Middle frontal gyrus (tissue), 1 donor: ENCODE measurements at regions not wholly inside any gene's neighbourhood (a gene's known extent, or its start where the extent isn't known, plus 50 kb on each side); places are given as distances from the start of the nearest gene placed in this dataset.

Experiments used
- DNase-seq: peaks from one replicate; pipeline ENCODE4 v3.0.0-alpha.2; 2015; ENCODE audit warnings: low spot score; ENCODE audit errors: extremely low spot score

DNA sequence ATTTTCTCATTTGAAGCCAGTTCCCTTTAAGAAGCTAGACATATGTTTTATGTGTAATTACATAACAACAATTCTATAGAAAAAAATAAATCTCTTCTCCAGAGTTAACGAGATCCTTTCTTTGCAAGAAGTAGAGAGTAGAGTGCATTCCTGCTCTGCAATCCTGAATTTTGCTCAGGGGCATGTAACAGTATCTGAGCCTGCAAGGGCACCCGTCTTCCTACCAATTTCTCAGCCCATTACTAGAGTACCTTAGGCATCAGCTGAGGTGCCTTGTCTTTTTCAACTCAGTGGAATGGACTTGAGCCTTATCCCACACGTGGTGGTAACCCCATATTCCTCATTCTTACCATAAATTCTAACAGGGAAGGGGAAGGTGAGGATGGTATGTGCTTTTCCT is 205.9 kb downstream of the IKZF2 start:
- DNase-seq: no peak

DNA sequence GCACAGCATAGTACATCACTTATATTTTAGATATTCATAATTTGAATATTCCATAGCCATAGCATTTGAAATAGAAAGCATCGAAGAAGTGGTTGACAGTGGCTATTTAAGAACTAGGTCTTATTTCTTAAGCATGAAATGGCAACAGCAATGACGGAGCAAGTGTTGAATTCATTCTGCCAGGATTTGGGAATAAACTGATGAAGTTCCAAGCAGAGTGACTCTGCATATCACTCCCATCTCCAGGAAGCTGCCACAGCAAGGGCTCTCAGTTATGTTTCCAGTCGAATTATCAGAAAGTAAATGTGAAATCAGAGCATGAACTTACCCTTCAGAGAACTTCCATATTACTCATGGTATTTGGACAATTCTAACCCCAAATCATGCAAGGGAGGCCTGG is 208.1 kb downstream of the IKZF2 start:
- DNase-seq: no peak

GRCh38 chr2:212941361-212941760 is 210.1 kb downstream of the IKZF2 start:
- DNase-seq: no peak

DNA sequence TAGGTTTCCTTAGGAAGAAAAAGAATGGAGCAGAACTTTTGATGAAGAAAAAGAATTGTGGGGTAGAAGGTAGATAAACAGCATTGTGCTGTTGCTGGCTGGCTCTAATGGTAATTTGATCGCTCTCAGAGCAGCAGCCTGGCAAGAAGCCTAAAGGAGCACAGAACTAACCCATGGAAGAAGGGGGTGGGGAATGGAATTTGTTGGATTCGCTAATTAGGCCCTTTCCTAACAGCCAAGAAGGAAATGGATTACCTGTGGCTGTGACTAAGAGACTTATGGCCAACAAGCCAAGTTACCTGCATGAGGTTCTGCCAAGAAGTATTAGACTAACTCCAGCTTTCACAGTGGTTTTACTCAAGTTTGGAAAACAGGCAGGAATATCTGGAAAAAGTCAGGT is 210.6 kb downstream of the IKZF2 start:
- no peak for DNase-seq

GRCh38 chr2:212939777-212940531 is 211.5 kb downstream of the IKZF2 start:
- no peak for DNase-seq

DNA sequence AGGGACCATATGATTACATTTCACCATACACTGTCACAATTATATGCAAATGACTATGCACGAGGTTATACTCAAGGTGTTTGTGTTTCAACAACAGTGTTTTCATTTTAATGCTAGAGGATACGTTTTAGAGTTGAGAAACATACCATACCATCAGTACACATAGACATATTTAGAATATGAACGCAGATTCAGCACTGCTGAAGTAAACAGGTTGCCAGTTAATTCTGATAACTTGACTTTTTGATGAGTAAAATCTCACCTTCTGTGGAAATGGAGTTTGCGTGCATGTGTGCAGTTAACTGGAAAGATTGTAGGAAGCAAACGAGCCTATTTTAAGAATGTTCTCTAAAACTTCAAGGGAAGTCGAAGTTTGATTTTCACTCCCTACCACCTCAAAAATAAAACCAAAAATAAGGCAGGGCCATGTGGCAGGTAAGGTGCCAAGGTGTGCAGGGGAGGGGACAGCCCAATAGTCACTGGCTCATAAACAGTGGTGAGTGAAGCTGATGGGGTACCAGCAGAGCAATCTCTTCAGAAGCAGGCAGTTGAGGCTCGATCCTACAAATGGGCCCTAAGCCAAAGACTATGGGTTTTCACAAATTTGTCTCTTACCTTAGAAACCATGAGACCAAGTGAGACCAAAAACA is 213.1 kb downstream of the IKZF2 start:
- no peak for DNase-seq

GRCh38 chr2:212936572-212936971 is 214.8 kb downstream of the IKZF2 start:
- DNase-seq: no peak

DNA sequence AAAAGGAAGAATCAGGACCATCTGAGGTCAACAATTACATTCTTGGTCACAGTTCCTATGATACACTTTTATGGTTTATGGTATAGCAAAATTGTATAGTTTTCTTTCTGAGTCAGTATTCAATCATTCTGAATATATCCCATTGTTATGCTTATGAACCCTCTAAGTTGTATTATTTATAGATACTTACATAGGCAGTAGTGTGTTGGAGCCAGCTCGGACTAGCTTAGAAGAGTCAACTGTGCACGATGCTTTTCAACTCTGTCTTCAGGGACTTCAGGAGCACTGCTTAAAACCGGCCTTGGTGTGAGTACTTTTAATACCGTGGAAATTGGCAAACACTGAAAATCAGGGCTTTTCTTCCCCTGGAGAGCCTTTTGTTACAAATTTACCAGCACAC is 215.7 kb downstream of the IKZF2 start:
- DNase-seq: no peak

DNA sequence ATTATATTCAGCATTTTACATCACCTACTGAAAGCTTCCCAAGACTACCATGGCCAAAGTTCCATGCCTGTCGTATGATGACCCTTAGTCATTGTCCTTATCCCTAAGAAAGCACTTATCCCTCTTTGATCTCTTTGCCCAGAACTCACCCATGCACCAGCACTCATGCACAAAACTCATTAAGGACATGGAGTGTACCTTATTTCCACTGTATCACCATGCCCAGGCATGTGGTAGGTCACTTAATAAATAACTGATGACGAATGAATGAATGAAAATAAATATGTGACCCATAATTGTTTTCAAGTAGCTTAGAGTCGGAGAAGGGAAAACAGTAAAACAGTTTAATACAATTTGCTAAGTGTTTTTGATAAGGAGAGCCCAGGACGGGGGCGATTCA is 220.1 kb downstream of the IKZF2 start:
- no peak for DNase-seq

- DNase-seq: no peak
Measured at GRCh38 chr2:212930556-212931260, 220.7 kb downstream of the IKZF2 start.

GRCh38 chr2:212929971-212930370 is 221.4 kb downstream of the IKZF2 start:
- no peak for DNase-seq

DNA sequence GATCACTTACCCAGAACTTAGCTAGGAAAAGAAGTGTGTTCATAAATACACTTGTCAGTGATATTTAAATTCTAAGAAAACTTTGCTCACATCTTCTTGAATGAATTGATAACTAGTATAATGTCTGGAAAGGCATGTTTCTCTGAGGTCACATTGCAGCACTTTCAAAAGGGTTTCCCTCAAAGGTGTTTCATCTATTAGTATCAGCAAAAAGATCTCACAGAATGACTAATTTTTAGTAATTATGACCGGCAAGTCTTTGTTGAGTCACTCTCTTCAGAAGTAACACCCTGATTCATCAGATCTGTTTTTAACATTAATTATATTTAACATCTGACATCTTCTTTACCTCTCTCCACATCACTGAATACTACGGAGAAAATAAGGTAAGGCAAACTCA is 222.3 kb downstream of the IKZF2 start:
- no peak for DNase-seq

- no peak for DNase-seq
Measured at GRCh38 chr2:212928681-212929080, 222.7 kb downstream of the IKZF2 start.

- DNase-seq: no peak
Measured at GRCh38 chr2:212926940-212927339, 224.5 kb downstream of the IKZF2 start.

DNA sequence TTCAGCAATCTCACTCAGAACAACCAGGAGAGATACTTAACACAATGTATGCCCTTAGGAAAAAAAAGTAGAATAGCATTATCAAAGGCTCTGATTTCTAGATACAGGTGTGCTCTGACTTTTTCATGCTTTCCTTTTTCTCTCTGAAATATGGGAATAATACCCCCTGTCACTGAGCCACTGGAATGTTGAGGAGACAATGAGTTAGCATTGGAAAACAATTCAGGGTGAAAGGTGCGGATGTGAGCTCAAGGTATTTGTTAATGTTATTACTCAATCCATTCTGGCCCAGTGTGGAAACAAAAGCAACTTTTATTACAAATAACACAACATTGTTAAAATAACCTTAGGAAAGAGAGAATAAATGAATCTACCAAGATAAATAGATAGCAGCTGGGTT is 228.0 kb downstream of the IKZF2 start:
- DNase-seq: no peak

DNA sequence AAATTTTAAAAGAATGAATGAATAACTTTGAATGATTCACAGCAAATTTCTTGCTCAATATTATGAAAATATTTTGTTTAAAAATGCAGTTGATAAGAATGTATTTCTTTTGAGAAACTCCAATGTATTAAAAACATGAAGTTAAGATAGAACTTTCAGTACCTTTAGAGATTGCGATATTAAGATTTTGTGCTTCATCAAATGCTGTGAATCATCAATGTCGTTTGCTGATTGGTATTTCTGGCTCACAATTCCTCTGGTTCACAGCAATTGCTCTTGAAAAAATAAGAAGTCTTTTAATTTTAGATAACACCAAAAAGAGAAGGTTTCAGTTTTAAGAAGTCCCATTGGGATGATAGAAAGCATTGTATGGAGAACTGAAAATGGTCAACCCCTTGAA is 228.7 kb downstream of the IKZF2 start:
- no peak for DNase-seq

- DNase-seq: no peak
Measured at GRCh38 chr2:212921711-212922110, 229.7 kb downstream of the IKZF2 start.

- no peak for DNase-seq
Measured at GRCh38 chr2:212921061-212921460, 230.4 kb downstream of the IKZF2 start.

- DNase-seq: no peak
Measured at GRCh38 chr2:212919238-212919637, 232.2 kb downstream of the IKZF2 start.

GRCh38 chr2:212918336-212918735 is 233.1 kb downstream of the IKZF2 start:
- DNase-seq: no peak

DNA sequence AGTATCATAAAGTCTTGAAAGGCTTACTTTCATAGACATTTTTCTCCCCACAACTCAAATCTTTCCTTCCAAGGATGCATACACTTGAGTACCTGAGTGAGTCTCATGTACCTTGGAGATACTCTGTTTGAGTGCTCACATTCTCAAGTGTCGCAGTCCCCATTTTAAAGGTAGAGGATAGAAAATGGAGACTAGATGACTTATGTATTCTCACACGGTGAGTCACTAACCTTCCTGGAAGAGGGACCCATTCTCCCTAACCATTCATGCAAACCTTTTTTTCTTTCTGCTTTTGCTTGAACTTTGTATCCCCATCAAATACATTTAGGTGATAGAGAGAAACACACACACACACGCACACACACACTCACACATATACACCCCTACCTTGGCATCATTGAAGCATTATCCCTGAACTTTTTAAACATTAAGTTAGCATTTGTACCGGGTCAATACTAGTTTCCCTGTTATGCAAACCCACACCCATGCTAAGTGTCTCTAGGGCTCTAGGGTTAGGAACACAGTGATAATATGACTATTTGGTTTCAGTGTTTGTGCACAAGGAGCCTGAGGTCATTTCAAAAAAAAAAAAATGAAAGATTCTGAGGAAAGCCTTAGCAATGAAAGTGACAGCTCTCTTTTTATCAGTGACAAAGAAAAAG is 236.2 kb downstream of the IKZF2 start:
- DNase-seq: no peak

DNA sequence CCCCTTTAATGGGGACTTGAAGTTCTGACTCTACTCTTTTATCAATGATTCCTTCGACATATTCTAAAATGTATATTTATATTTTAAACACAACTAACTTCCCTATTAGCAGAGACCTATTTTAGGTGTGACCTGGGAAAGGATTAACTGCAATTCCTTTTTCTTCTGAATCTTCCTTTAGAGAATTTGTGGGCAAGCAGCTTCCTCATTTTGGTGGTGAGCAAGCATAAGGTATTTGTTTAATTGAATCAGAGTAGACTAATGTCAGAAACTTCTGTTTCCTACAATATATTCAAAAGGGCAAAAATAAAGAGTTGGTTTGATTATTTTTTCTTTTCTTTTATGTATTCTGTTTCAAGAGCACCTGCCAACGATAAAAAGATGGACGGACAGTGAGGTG is 237.0 kb downstream of the IKZF2 start:
- DNase-seq: no peak
